ENCODE measurements at regions not wholly inside any gene's neighbourhood (a gene's known extent, or its start where the extent isn't known, plus 50 kb on each side); places are given as distances from the start of the nearest gene placed in this dataset.

DNA sequence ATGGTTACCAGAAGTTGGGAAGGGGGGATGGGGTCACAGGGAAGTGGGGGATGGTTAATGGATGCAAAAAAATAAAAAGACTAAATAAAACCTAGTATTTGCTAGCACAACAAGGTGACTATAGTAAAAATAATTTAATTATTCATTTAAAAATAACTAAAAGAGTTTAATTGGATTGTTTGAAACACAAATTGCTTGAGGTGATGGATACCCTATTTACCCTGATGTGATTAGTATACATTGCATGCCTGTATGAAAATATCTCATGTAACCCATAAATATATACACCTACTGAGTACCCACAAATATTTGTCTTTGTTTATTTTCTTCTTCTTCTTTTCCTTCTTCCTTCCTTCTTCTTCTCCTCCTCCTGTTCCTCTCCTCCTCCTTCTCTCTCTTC lies 57.8 kb upstream of the MACF1 start:
- no peak overlapping the region for H3K4me3 ChIP-seq (ENCODE audit: control insufficient read depth in 2 of 3, extremely low read depth in 1 of 3, insufficient read depth in 2 of 3, low read depth in 1 of 3, low read length in 3 of 3)
- H3K36me3 ChIP-seq (ENCODE audit: control insufficient read depth in 2 of 2, extremely low read depth in 1 of 2, insufficient read depth in 2 of 2, low read length in 2 of 2) = peaks cover 2 to 4% of the 10 kb centered on the region in 2 experiments
- peaks cover 86% of the 10 kb centered on the region for H3K79me2 ChIP-seq (ENCODE audit: control insufficient read depth, insufficient read depth, low read length)
- FAIRE-seq (no peak), DNase-seq (ENCODE audit: low read depth, low spot score) (no peak)
- H3K9me1 ChIP-seq (ENCODE audit: control insufficient read depth, extremely low read depth, insufficient read depth, low read length) = peaks cover 5% of the 10 kb centered on the region
- peaks cover 57% of the 10 kb centered on the region for H3K4me1 ChIP-seq (ENCODE audit: control insufficient read depth, extremely low read depth, insufficient read depth, low read length)
- no peak overlapping the region for H2AFZ ChIP-seq (ENCODE audit: control insufficient read depth, low read length)
- H3K9ac ChIP-seq (ENCODE audit: control insufficient read depth, extremely low read depth, insufficient read depth, low read length) = no peak overlapping the region
- no peak for TF ChIP-seq EZH2 (IDR thresholded peaks at IDR 0.05; ENCODE audit: low read length)
- TF ChIP-seq, protein P1, sequence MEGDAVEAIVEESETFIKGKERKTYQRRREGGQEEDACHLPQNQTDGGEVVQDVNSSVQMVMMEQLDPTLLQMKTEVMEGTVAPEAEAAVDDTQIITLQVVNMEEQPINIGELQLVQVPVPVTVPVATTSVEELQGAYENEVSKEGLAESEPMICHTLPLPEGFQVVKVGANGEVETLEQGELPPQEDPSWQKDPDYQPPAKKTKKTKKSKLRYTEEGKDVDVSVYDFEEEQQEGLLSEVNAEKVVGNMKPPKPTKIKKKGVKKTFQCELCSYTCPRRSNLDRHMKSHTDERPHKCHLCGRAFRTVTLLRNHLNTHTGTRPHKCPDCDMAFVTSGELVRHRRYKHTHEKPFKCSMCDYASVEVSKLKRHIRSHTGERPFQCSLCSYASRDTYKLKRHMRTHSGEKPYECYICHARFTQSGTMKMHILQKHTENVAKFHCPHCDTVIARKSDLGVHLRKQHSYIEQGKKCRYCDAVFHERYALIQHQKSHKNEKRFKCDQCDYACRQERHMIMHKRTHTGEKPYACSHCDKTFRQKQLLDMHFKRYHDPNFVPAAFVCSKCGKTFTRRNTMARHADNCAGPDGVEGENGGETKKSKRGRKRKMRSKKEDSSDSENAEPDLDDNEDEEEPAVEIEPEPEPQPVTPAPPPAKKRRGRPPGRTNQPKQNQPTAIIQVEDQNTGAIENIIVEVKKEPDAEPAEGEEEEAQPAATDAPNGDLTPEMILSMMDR (optimal IDR thresholded peaks at IDR 0.05 in 1 of 3, IDR thresholded peaks at IDR 0.05 in 1 of 3, conservative IDR thresholded peaks at IDR 0.05 in 1 of 3; ENCODE audit: extremely low read depth in 1 of 3, insufficient read depth in 2 of 3, low read length in 3 of 3) = no peak
- H3K27ac ChIP-seq (ENCODE audit: control insufficient read depth, insufficient read depth, low read length) = no peak overlapping the region
- H4K20me1 ChIP-seq (ENCODE audit: control insufficient read depth, extremely low read depth, insufficient read depth, low read length) = peaks cover 9% of the 10 kb centered on the region
- H3K9me3 ChIP-seq (ENCODE audit: control insufficient read depth, low read depth, low read length) = no peaks in the 10 kb centered on the region
- dilution Hi-C loops (cut with MboI; ENCODE audit: extremely low pct_ligation_motif_present, low sequenced_read_pairs) = no loop called here
- H3K27me3 ChIP-seq (ENCODE audit: control insufficient read depth, extremely low read depth, insufficient read depth, low read length) = no peaks in the 10 kb centered on the region
- H3K4me2 ChIP-seq (ENCODE audit: control insufficient read depth, extremely low read depth, insufficient read depth, low read depth, low read length) = no peak overlapping the region

DNA sequence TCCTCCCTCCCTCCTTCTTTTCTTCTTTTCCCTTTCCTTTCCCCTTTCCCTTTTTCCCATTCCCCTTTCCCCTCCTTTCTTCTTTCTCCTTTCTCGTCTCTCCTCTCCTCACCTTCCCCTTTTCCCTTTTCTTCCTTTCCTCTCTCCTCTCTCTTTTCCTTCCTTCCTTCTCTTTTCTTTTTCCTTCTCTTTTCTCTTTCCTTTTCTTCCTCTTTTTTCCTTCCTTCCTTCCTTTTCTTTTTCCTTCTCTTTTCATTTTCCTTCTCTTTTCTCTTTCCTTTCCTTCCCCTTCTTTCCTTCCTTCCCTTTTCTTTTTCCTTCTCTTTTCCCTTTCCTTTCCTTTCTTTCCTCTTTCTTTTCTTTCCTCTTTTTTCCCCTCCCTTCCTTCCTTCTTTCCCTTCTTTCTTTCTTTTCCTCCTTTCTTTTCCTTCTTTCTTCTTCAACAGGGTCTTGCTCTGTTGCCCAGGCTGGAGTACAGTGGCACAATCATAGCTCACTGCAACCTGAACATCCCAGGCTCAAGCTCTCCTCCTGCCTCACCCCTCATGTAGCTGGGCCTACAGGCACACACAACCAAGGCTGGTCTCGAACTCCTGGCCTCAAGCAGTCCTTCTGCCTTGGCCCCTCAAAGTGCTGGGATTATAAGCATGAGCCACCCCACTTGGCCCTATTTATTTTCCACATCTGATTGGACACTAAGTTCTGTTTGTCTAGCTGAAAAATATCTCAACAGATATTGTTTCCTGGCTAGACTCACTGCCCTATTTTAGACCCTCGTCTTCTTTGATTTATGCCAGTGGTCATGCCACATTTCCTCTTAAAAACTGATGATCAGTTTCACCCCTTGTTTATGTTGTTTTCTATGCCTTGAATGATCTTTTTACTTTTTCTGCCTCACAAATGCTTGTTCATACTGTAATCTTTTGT lies 57.1 kb upstream of the MACF1 start:
- Histone ChIP-seq H3K27me3 (ENCODE audit: control insufficient read depth, extremely low read depth, insufficient read depth, low read length) (no peaks in the 10 kb centered on the region), H3K9me1 (ENCODE audit: control insufficient read depth, extremely low read depth, insufficient read depth, low read length) (peaks cover 5% of the 10 kb centered on the region), H3K36me3 (ENCODE audit: control insufficient read depth in 2 of 2, extremely low read depth in 1 of 2, insufficient read depth in 2 of 2, low read length in 2 of 2) (peaks cover 2 to 4% of the 10 kb centered on the region in 2 experiments), H3K9ac (ENCODE audit: control insufficient read depth, extremely low read depth, insufficient read depth, low read length) (no peak overlapping the region), H3K9me3 (ENCODE audit: control insufficient read depth, low read depth, low read length) (no peaks in the 10 kb centered on the region), H4K20me1 (ENCODE audit: control insufficient read depth, extremely low read depth, insufficient read depth, low read length) (peaks cover 9% of the 10 kb centered on the region), H3K4me2 (ENCODE audit: control insufficient read depth, extremely low read depth, insufficient read depth, low read depth, low read length) (no peak overlapping the region), H3K4me3 (ENCODE audit: control insufficient read depth in 2 of 3, extremely low read depth in 1 of 3, insufficient read depth in 2 of 3, low read depth in 1 of 3, low read length in 3 of 3) (no peak overlapping the region), H3K4me1 (ENCODE audit: control insufficient read depth, extremely low read depth, insufficient read depth, low read length) (peaks cover 50% of the 10 kb centered on the region), H3K27ac (ENCODE audit: control insufficient read depth, insufficient read depth, low read length) (no peak overlapping the region), H3K79me2 (ENCODE audit: control insufficient read depth, insufficient read depth, low read length) (peaks cover 87% of the 10 kb centered on the region), H2AFZ (ENCODE audit: control insufficient read depth, low read length) (no peak overlapping the region)
- DNase-seq (ENCODE audit: low read depth, low spot score) = no peak
- no peak for FAIRE-seq
- dilution Hi-C loops (cut with MboI; ENCODE audit: extremely low pct_ligation_motif_present, low sequenced_read_pairs) = no loop called here
- no peak for TF ChIP-seq EZH2 (IDR thresholded peaks at IDR 0.05; ENCODE audit: low read length)
- TF ChIP-seq, protein P1 (optimal IDR thresholded peaks at IDR 0.05 in 1 of 3, IDR thresholded peaks at IDR 0.05 in 1 of 3, conservative IDR thresholded peaks at IDR 0.05 in 1 of 3; ENCODE audit: extremely low read depth in 1 of 3, insufficient read depth in 2 of 3, low read length in 3 of 3) = no peak
